ENCODE measurements at regions not wholly inside any gene's neighbourhood (a gene's known extent, or its start where the extent isn't known, plus 50 kb on each side); places are given as distances from the start of the nearest gene placed in this dataset.

DNA sequence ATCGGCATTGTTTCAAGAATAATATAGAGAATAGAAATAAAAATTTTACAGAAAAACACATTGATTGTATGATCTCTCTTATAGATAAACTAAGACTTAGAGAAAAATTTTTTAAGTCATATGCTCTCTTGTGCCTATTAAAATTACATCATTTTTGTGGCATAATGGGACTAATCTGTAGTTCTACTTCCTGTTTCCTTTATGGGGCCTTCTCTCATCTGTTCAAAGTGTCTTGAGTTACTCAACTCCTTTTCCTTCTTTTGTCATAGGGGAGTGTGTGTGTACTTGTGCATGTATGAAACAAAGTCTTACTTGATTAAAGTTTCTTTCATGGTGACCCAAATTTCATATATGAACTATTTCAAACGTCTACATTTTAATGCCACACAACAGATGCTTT is 1448.9 kb upstream of the TENM3 start:
- Mint-ChIP-seq H3K4me3 (no peak overlapping the region), H3K27me3 (no peaks in the 10 kb centered on the region), H3K4me1 (no peaks in the 10 kb centered on the region), H3K36me3 (no peaks in the 10 kb centered on the region), H3K27ac (no peak overlapping the region), H3K9me3 (peaks cover 0 to 3% (median 0%) of the 10 kb centered on the region in 3 donors)
- DNase-seq: no peak
- Histone ChIP-seq H3K27me3 (replicated peaks in 1 of 2; ENCODE audit: control insufficient read depth in 2 of 2, extremely low read depth in 1 of 2, insufficient read depth in 2 of 2, low read length in 1 of 2) (no peaks in the 10 kb centered on the region), H3K4me3 (ENCODE audit: control insufficient read depth in 1 of 2, extremely low read depth in 1 of 2, low read length in 1 of 2) (no peak overlapping the region), H3K9me3 (no peaks in the 10 kb centered on the region), H3K27ac (ENCODE audit: low read length) (no peak overlapping the region), H3K36me3 (ENCODE audit: control insufficient read depth in 2 of 2, extremely low read depth in 1 of 2, insufficient read depth in 1 of 2, low read length in 1 of 2) (no peaks in the 10 kb centered on the region), H3K4me1 (ENCODE audit: control insufficient read depth in 1 of 2, extremely low read depth in 1 of 2, insufficient read depth in 2 of 2, low read length in 2 of 2) (no peaks in the 10 kb centered on the region)
- no CpG with 5 or more reads among the region's 2 CpGs for WGBS (ENCODE audit: insufficient coverage)
- POLR2A ChIA-PET: no interaction called here
- no peak for ATAC-seq (replicated peaks in 1 of 4)
- CTCF ChIA-PET: no interaction called here

DNA sequence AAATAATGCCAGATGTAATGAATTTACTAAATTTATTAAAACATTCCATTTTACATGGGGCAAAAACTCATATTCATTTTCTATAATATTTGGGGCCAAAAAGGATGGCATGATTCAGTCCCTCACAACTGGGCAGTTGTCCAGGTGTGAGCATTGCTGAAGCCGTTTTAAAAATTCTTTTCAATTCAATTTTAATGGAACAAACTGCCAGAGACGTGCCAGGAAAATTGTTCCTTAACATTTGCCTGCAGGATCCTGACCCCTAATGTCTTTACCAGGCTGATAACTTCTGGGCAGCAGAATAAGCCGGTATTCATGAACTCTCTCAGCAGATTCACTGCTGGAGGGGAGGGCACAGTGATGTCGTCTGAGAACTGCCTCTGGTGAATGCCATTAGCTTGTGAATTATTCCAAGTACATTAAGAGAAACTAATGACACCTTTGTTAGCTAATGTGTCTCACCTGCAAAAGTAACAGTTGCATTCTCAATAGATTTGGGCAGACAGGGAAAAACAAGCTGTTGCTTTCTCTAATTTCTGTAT is 1445.1 kb upstream of the TENM3 start:
- H3K27me3 ChIP-seq (replicated peaks in 1 of 2; ENCODE audit: control insufficient read depth in 2 of 2, extremely low read depth in 1 of 2, insufficient read depth in 2 of 2, low read length in 1 of 2): no peaks in the 10 kb centered on the region
- Mint-ChIP-seq H3K4me3 (no peak overlapping the region), H3K27me3 (no peaks in the 10 kb centered on the region), H3K4me1 (no peaks in the 10 kb centered on the region), H3K9me3 (peaks cover 0 to 7% (median 5%) of the 10 kb centered on the region in 3 donors), H3K27ac (no peak overlapping the region), H3K36me3 (no peaks in the 10 kb centered on the region)
- no peak overlapping the region for H3K4me3 ChIP-seq (ENCODE audit: control insufficient read depth in 1 of 2, extremely low read depth in 1 of 2, low read length in 1 of 2)
- DNase-seq: no peak
- H3K4me1 ChIP-seq (ENCODE audit: control insufficient read depth in 1 of 2, extremely low read depth in 1 of 2, insufficient read depth in 2 of 2, low read length in 2 of 2): no peaks in the 10 kb centered on the region
- no peaks in the 10 kb centered on the region for H3K36me3 ChIP-seq (ENCODE audit: control insufficient read depth in 2 of 2, extremely low read depth in 1 of 2, insufficient read depth in 1 of 2, low read length in 1 of 2)
- ChIA-PET CTCF (no interaction called here), POLR2A (no interaction called here)
- ATAC-seq (replicated peaks in 1 of 4): no peak
- H3K27ac ChIP-seq (ENCODE audit: low read length): no peak overlapping the region
- H3K9me3 ChIP-seq: no peaks in the 10 kb centered on the region
- 48% methylated on average over 2 of the region's 4 CpGs for WGBS (ENCODE audit: insufficient coverage)

DNA sequence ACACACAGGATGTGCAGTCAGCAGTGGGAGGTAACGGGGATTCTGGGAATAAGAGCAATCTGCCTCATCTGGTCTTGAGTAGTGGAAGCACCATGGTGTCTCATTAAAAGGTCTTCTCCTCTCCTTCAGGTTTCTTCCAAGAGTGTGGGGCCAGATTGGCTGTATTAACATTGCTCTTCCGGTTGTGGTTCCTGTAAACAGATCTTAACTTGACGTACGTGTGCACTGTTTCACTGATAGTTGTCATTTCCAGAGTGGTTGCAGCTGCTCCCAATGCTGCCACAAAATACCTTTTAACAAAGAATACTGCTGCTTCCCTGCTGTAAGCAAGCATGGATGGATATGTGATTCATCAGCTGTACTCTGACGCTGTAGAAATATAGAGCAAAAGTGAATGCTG is 1443.4 kb upstream of the TENM3 start:
- CTCF ChIA-PET: no interaction called here
- no peak for DNase-seq
- WGBS (ENCODE audit: insufficient coverage): 92% methylated on average over 4 of the region's 5 CpGs
- no peak overlapping the region for H3K4me3 ChIP-seq (ENCODE audit: control insufficient read depth in 1 of 2, extremely low read depth in 1 of 2, low read length in 1 of 2)
- no peak for ATAC-seq (replicated peaks in 1 of 4)
- H3K27me3 ChIP-seq (replicated peaks in 1 of 2; ENCODE audit: control insufficient read depth in 2 of 2, extremely low read depth in 1 of 2, insufficient read depth in 2 of 2, low read length in 1 of 2): no peaks in the 10 kb centered on the region
- no peak overlapping the region for H3K27ac Mint-ChIP-seq
- H3K9me3 Mint-ChIP-seq: peaks cover 0 to 7% (median 5%) of the 10 kb centered on the region in 3 donors
- no peaks in the 10 kb centered on the region for H3K9me3 ChIP-seq
- no peak overlapping the region for H3K27ac ChIP-seq (ENCODE audit: low read length)
- H3K4me3 Mint-ChIP-seq: no peak overlapping the region
- no peaks in the 10 kb centered on the region for H3K4me1 ChIP-seq (ENCODE audit: control insufficient read depth in 1 of 2, extremely low read depth in 1 of 2, insufficient read depth in 2 of 2, low read length in 2 of 2)
- POLR2A ChIA-PET: no interaction called here
- no peaks in the 10 kb centered on the region for H3K4me1 Mint-ChIP-seq
- no peaks in the 10 kb centered on the region for H3K36me3 Mint-ChIP-seq
- no peaks in the 10 kb centered on the region for H3K36me3 ChIP-seq (ENCODE audit: control insufficient read depth in 2 of 2, extremely low read depth in 1 of 2, insufficient read depth in 1 of 2, low read length in 1 of 2)
- no peaks in the 10 kb centered on the region for H3K27me3 Mint-ChIP-seq

- CTCF ChIA-PET: no interaction called here
Measured at GRCh38 chr4:180805101-180805500, 1438.1 kb upstream of the TENM3 start.

DNA sequence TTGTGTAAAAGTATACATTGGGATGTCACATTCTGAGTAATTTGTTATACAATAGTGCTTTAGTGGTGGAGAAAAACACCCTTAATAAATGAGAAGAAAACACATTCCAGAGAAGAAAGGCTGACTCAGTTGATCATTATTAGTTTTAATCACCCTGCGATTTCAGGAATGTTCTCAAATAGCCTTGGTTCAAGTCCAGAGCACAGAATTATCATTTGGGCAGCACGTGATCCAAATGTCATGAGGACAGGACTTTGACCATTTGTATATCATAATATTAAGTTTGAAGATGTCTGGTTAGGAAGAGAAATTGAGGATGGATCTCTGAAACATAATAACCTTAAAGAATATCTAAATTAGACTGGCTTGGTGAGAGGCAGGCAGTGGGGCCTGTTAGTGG is 1434.3 kb upstream of the TENM3 start:
- Histone ChIP-seq H3K27ac (ENCODE audit: low read length) (no peak overlapping the region), H3K4me3 (ENCODE audit: control insufficient read depth in 1 of 2, extremely low read depth in 1 of 2, low read length in 1 of 2) (no peak overlapping the region), H3K9me3 (no peaks in the 10 kb centered on the region), H3K27me3 (replicated peaks in 1 of 2; ENCODE audit: control insufficient read depth in 2 of 2, extremely low read depth in 1 of 2, insufficient read depth in 2 of 2, low read length in 1 of 2) (no peaks in the 10 kb centered on the region), H3K36me3 (ENCODE audit: control insufficient read depth in 2 of 2, extremely low read depth in 1 of 2, insufficient read depth in 1 of 2, low read length in 1 of 2) (no peaks in the 10 kb centered on the region), H3K4me1 (ENCODE audit: control insufficient read depth in 1 of 2, extremely low read depth in 1 of 2, insufficient read depth in 2 of 2, low read length in 2 of 2) (no peaks in the 10 kb centered on the region)
- ATAC-seq (replicated peaks in 1 of 4) (no peak), DNase-seq (no peak)
- Mint-ChIP-seq H3K4me1 (no peaks in the 10 kb centered on the region), H3K27ac (no peak overlapping the region), H3K36me3 (no peaks in the 10 kb centered on the region), H3K9me3 (peaks cover 0 to 9% (median 0%) of the 10 kb centered on the region in 3 donors), H3K4me3 (no peak overlapping the region), H3K27me3 (no peaks in the 10 kb centered on the region)
- WGBS (ENCODE audit: insufficient coverage): no CpG with 5 or more reads among the region's 2 CpGs
- CTCF ChIA-PET: no interaction called here
- POLR2A ChIA-PET: no interaction called here

More at GRCh38 chr4:180805101-180805500, 1438.1 kb upstream of the TENM3 start:
- H3K27ac ChIP-seq (ENCODE audit: low read length): no peak overlapping the region
- no CpG with 5 or more reads among the region's 4 CpGs for WGBS (ENCODE audit: insufficient coverage)
- no peaks in the 10 kb centered on the region for H3K36me3 ChIP-seq (ENCODE audit: control insufficient read depth in 2 of 2, extremely low read depth in 1 of 2, insufficient read depth in 1 of 2, low read length in 1 of 2)
- Mint-ChIP-seq H3K9me3 (peaks cover 0 to 9% (median 4%) of the 10 kb centered on the region in 3 donors), H3K4me3 (no peak overlapping the region), H3K27me3 (no peaks in the 10 kb centered on the region), H3K27ac (no peak overlapping the region), H3K4me1 (no peaks in the 10 kb centered on the region), H3K36me3 (no peaks in the 10 kb centered on the region)
- ATAC-seq (replicated peaks in 1 of 4) (no peak), DNase-seq (no peak)
- H3K9me3 ChIP-seq: no peaks in the 10 kb centered on the region
- H3K4me3 ChIP-seq (ENCODE audit: control insufficient read depth in 1 of 2, extremely low read depth in 1 of 2, low read length in 1 of 2): no peak overlapping the region
- POLR2A ChIA-PET: no interaction called here
- H3K27me3 ChIP-seq (replicated peaks in 1 of 2; ENCODE audit: control insufficient read depth in 2 of 2, extremely low read depth in 1 of 2, insufficient read depth in 2 of 2, low read length in 1 of 2): no peaks in the 10 kb centered on the region
- no peaks in the 10 kb centered on the region for H3K4me1 ChIP-seq (ENCODE audit: control insufficient read depth in 1 of 2, extremely low read depth in 1 of 2, insufficient read depth in 2 of 2, low read length in 2 of 2)

- no peaks in the 10 kb centered on the region for H3K36me3 Mint-ChIP-seq
- H3K4me1 Mint-ChIP-seq: no peaks in the 10 kb centered on the region
- Histone ChIP-seq H3K27ac (ENCODE audit: low read length) (no peak overlapping the region), H3K9me3 (no peaks in the 10 kb centered on the region), H3K4me3 (ENCODE audit: control insufficient read depth in 1 of 2, extremely low read depth in 1 of 2, low read length in 1 of 2) (no peak overlapping the region), H3K4me1 (ENCODE audit: control insufficient read depth in 1 of 2, extremely low read depth in 1 of 2, insufficient read depth in 2 of 2, low read length in 2 of 2) (no peaks in the 10 kb centered on the region), H3K36me3 (ENCODE audit: control insufficient read depth in 2 of 2, extremely low read depth in 1 of 2, insufficient read depth in 1 of 2, low read length in 1 of 2) (no peaks in the 10 kb centered on the region), H3K27me3 (replicated peaks in 1 of 2; ENCODE audit: control insufficient read depth in 2 of 2, extremely low read depth in 1 of 2, insufficient read depth in 2 of 2, low read length in 1 of 2) (no peaks in the 10 kb centered on the region)
- DNase-seq (no peak), ATAC-seq (replicated peaks in 1 of 4) (no peak)
- peaks cover 0 to 9% (median 0%) of the 10 kb centered on the region in 3 donors for H3K9me3 Mint-ChIP-seq
- H3K27ac Mint-ChIP-seq: no peak overlapping the region
- ChIA-PET POLR2A (no interaction called here), CTCF (interaction anchor here in 1 of 2 donors (0.6 kb wide), 1 partner anchor 343 kb away, joined by 3 read pairs; no protein-coding TSS in a partner anchor)
- H3K4me3 Mint-ChIP-seq: no peak overlapping the region
- no CpG with 5 or more reads among the region's 4 CpGs for WGBS (ENCODE audit: insufficient coverage)
- H3K27me3 Mint-ChIP-seq: no peaks in the 10 kb centered on the region
Measured at GRCh38 chr4:180809439-180809838, 1433.8 kb upstream of the TENM3 start.

DNA sequence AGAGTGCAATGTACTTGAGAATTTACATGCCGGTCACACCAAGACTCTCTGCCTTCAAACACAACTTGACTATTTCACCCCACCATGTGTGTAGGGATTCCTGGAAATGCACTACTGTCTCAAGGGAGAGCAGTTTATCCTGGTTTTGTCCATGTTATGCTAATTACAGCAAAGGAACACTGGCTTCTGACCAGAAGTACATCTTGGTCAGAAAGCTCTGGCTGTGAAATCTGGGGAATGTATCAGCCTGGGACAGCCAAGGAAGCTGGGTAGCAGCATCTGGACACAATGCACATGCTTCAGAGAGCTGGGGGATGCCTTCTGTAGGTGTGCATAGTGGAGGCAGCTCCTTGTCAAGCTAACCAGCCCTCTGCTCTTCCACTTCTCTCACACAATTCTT is 1432.6 kb upstream of the TENM3 start:
- Histone ChIP-seq H3K4me3 (ENCODE audit: control insufficient read depth in 1 of 2, extremely low read depth in 1 of 2, low read length in 1 of 2) (no peak overlapping the region), H3K27me3 (replicated peaks in 1 of 2; ENCODE audit: control insufficient read depth in 2 of 2, extremely low read depth in 1 of 2, insufficient read depth in 2 of 2, low read length in 1 of 2) (no peaks in the 10 kb centered on the region), H3K9me3 (no peaks in the 10 kb centered on the region), H3K36me3 (ENCODE audit: control insufficient read depth in 2 of 2, extremely low read depth in 1 of 2, insufficient read depth in 1 of 2, low read length in 1 of 2) (no peaks in the 10 kb centered on the region), H3K27ac (ENCODE audit: low read length) (no peak overlapping the region), H3K4me1 (ENCODE audit: control insufficient read depth in 1 of 2, extremely low read depth in 1 of 2, insufficient read depth in 2 of 2, low read length in 2 of 2) (no peaks in the 10 kb centered on the region)
- DNase-seq (no peak), ATAC-seq (replicated peaks in 1 of 4) (no peak)
- POLR2A ChIA-PET: no interaction called here
- H3K27me3 Mint-ChIP-seq: no peaks in the 10 kb centered on the region
- WGBS (ENCODE audit: insufficient coverage): no CpG with 5 or more reads among the region's 1 CpG
- H3K36me3 Mint-ChIP-seq: no peaks in the 10 kb centered on the region
- CTCF ChIA-PET: no interaction called here
- no peak overlapping the region for H3K27ac Mint-ChIP-seq
- H3K4me3 Mint-ChIP-seq: no peak overlapping the region
- H3K9me3 Mint-ChIP-seq: peaks cover 0 to 13% (median 5%) of the 10 kb centered on the region in 3 donors
- H3K4me1 Mint-ChIP-seq: no peaks in the 10 kb centered on the region
